Naive thymus-derived CD4-positive, alpha-beta T cell (primary cell): ENCODE measurements at regions not wholly inside any gene's neighbourhood (a gene's known extent, or its start where the extent isn't known, plus 50 kb on each side); places are given as distances from the start of the nearest gene placed in this dataset.

Experiments
- ATAC-seq: fragments of 150-1000 bp; cut with Tn5 transposase; 2 replicates; pipeline ENCODE4 v1.10.0; 2021; ENCODE audit warnings: mild to moderate bottlenecking, moderate library complexity
- CTCF ChIA-PET: fragments of 350-600 bp; sonication (Branson Sonifier 250); formaldehyde crosslinking; loops from one replicate; lab custom pipeline; 2021; ENCODE audit warnings: antibody characterized with exemption; lab: Charles Lee
- POLR2A ChIA-PET: fragments of 350-600 bp; sonication (Branson Sonifier 250); formaldehyde crosslinking; loops from one replicate; lab custom pipeline; 2021; ENCODE audit warnings: antibody characterized with exemption, inconsistent platforms; lab: Charles Lee
- DNase-seq, 9 donors: peaks; one replicate each; pipeline versions ENCODE4 v3.0.0 to v3.0.0-alpha.2; 2020 to 2022; ENCODE audit warnings: mixed read lengths in 1 of 9
- H3K27ac ChIP-seq: one replicate; pipeline ENCODE4 v1.7.0; 2013; ENCODE audit warnings: mild to moderate bottlenecking, low read depth, low read length, moderate library complexity
- H3K27me3 ChIP-seq, 2 donors: one replicate each; pipeline ENCODE4 v1.7.0; 2013; ENCODE audit warnings: low read length in 2 of 2, mild to moderate bottlenecking in 2 of 2, moderate library complexity in 2 of 2; ENCODE audit not compliant: control insufficient read depth in 2 of 2, insufficient read depth in 2 of 2
- H3K36me3 ChIP-seq, 3 experiments: 1 replicate in 2 of 3; 2 replicates in 1 of 3; pipeline ENCODE4 v1.7.0; 2013; ENCODE audit warnings: low read length in 3 of 3, mild to moderate bottlenecking in 3 of 3, moderate library complexity in 1 of 3; ENCODE audit not compliant: insufficient read depth in 3 of 3, control insufficient read depth in 2 of 3
- H3K4me1 ChIP-seq, 2 donors: one replicate each; pipeline ENCODE4 v1.7.0; 2013; ENCODE audit warnings: low read length in 2 of 2, mild to moderate bottlenecking in 2 of 2, moderate library complexity in 1 of 2; ENCODE audit not compliant: control insufficient read depth in 2 of 2, insufficient read depth in 2 of 2
- H3K4me3 ChIP-seq: 2 replicates; pipeline ENCODE4 v1.7.0; 2013; ENCODE audit warnings: mild to moderate bottlenecking, low read length
- H3K9me3 ChIP-seq, 3 experiments: 1 replicate in 2 of 3; 2 replicates in 1 of 3; pipeline ENCODE4 v1.7.0; 2013; ENCODE audit warnings: low read length in 3 of 3; ENCODE audit not compliant: control insufficient read depth in 2 of 3
- H3K27ac Mint-ChIP-seq, 9 donors: one replicate each; pipeline ENCODE4 v1.8.0; 2020 to 2022; ENCODE audit warnings: mixed read lengths in 9 of 9, mild to moderate bottlenecking in 8 of 9, moderate library complexity in 5 of 9, inconsistent platforms in 2 of 9
- H3K27me3 Mint-ChIP-seq, 5 donors: one replicate each; pipeline ENCODE4 v1.8.0; 2021 to 2022; ENCODE audit warnings: mixed read lengths in 5 of 5, mild to moderate bottlenecking in 1 of 5
- H3K36me3 Mint-ChIP-seq, 5 donors: one replicate each; pipeline ENCODE4 v1.8.0; 2020 to 2022; ENCODE audit warnings: mixed read lengths in 5 of 5, mild to moderate bottlenecking in 3 of 5, inconsistent platforms in 1 of 5
- H3K4me1 Mint-ChIP-seq, 7 donors: one replicate each; pipeline ENCODE4 v1.8.0; 2020 to 2022; ENCODE audit warnings: mixed read lengths in 7 of 7, mild to moderate bottlenecking in 3 of 7, inconsistent platforms in 1 of 7
- H3K4me3 Mint-ChIP-seq, 10 donors: one replicate each; pipeline ENCODE4 v1.8.0; 2020 to 2022; ENCODE audit warnings: mild to moderate bottlenecking in 10 of 10, mixed read lengths in 10 of 10, moderate library complexity in 6 of 10, inconsistent platforms in 2 of 10
- H3K9me3 Mint-ChIP-seq, 11 donors: one replicate each; pipeline ENCODE4 v1.8.0; 2020 to 2022; ENCODE audit warnings: mixed read lengths in 11 of 11, mild to moderate bottlenecking in 4 of 11, inconsistent platforms in 1 of 11, moderate library complexity in 1 of 11
- intact Hi-C, 2 donors: fragments of 100-400 bp; cut with micrococcal nuclease; formaldehyde crosslinking; loops; one replicate each; pipeline ENCODE4 v1.15.1; 2023

DNA sequence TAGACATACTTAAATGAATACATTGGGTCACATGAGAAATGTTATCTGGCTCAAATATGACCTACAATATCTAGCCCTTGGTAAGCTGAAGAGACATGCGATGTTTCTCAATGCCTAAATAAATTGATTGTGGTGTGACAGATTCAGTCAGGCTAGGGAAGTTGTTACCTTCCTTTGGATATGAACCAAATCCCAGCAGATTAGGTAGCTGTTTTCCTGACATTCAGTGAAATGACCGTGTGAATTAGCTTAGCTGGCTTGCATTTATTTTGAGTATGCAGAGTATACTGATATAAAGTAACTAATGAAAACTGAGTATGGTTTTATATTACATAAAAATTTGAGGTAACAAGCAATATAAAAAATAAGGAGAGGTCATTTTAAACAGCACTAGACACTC lies 288.2 kb downstream of the GJA1 start:
- ChIA-PET POLR2A (interaction anchor here (1.3 kb wide), 1 partner anchor 18 kb away, joined by 4 read pairs; no protein-coding TSS in a partner anchor), CTCF (no interaction called here)
- no peak overlapping the region for H3K27ac ChIP-seq
- DNase-seq (no peak), ATAC-seq (no peak)
- no peaks in the 10 kb centered on the region for H3K4me1 ChIP-seq
- H3K27ac Mint-ChIP-seq, result no peak overlapping the region
- H3K9me3 Mint-ChIP-seq, result peaks cover 0 to 16% (median 7%) of the 10 kb centered on the region in 11 donors
- intact Hi-C loops, result no loop called here
- peaks cover 0 to 7% (median 3%) of the 10 kb centered on the region in 5 donors for H3K36me3 Mint-ChIP-seq
- no peaks in the 10 kb centered on the region for H3K9me3 ChIP-seq
- H3K4me3 ChIP-seq, result no peak overlapping the region
- H3K27me3 ChIP-seq, result no peaks in the 10 kb centered on the region
- no peaks in the 10 kb centered on the region for H3K4me1 Mint-ChIP-seq
- H3K4me3 Mint-ChIP-seq, result no peak overlapping the region
- H3K36me3 ChIP-seq, result no peaks in the 10 kb centered on the region
- H3K27me3 Mint-ChIP-seq, result peaks cover 0 to 2% (median 0%) of the 10 kb centered on the region in 5 donors

DNA sequence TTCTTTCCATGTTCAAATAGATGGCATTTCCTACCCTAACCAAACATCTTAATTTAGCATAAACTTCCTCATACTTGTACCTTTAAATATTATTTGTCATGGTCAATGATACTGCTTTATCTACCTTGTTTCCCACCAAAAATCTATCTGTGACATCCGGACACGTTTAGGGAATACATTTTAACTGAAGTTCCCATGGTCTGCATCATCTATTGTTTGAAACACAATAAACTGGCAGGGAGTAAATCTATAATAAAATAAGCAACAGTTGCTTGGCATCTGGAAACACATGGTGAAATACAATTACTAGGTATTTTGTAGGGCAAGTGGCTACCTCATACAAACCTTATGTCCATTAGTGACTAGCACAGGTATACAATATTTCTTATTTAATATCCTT lies 289.1 kb downstream of the GJA1 start:
- Mint-ChIP-seq H3K9me3 (peaks cover 0 to 16% (median 7%) of the 10 kb centered on the region in 11 donors), H3K4me1 (no peaks in the 10 kb centered on the region), H3K36me3 (peaks cover 0 to 7% (median 3%) of the 10 kb centered on the region in 5 donors), H3K27ac (no peak overlapping the region), H3K27me3 (peaks cover 0 to 2% (median 0%) of the 10 kb centered on the region in 5 donors), H3K4me3 (no peak overlapping the region)
- H3K4me1 ChIP-seq, result no peaks in the 10 kb centered on the region
- CTCF ChIA-PET, result no interaction called here
- ATAC-seq (no peak), DNase-seq (no peak)
- no peak overlapping the region for H3K4me3 ChIP-seq
- no peaks in the 10 kb centered on the region for H3K36me3 ChIP-seq
- H3K27ac ChIP-seq, result no peak overlapping the region
- H3K9me3 ChIP-seq, result no peaks in the 10 kb centered on the region
- intact Hi-C loops, result no loop called here
- POLR2A ChIA-PET, result interaction anchor here (1.3 kb wide), 1 partner anchor 17 kb away, joined by 4 read pairs; no protein-coding TSS in a partner anchor
- H3K27me3 ChIP-seq, result no peaks in the 10 kb centered on the region

DNA sequence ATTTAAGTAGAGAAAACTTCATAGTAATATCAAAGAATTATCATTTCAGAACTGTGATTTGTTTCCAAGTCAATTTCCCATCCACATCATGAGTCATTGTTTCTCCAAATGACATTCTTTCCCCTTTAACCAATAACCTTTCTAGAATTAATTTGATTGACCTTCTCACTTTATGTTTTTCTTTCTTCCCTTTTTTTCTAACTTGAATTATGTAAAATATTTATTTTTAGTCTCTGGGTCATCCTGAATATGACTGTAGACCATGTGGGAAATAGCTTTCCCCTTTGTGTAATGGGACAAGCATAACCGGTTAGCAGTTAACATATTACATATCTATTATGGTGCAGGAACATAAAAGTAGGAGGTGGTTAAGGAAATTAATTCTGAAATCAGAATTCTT lies 291.1 kb downstream of the GJA1 start:
- Mint-ChIP-seq H3K4me3 (no peak overlapping the region), H3K27me3 (peaks cover 0 to 2% (median 0%) of the 10 kb centered on the region in 5 donors), H3K36me3 (peaks cover 0 to 6% (median 0%) of the 10 kb centered on the region in 5 donors), H3K4me1 (no peaks in the 10 kb centered on the region), H3K27ac (no peak overlapping the region), H3K9me3 (peaks cover 4 to 14% (median 7%) of the 10 kb centered on the region in 11 donors)
- ChIA-PET CTCF (interaction anchor here (1.0 kb wide), 1 partner anchor 16 kb away, joined by 3 read pairs; no protein-coding TSS in a partner anchor), POLR2A (no interaction called here)
- intact Hi-C loops, result no loop called here
- ATAC-seq, result no peak
- Histone ChIP-seq H3K4me3 (no peak overlapping the region), H3K9me3 (peaks cover 0 to 6% (median 0%) of the 10 kb centered on the region in 3 experiments), H3K4me1 (no peaks in the 10 kb centered on the region), H3K27me3 (no peaks in the 10 kb centered on the region), H3K36me3 (no peaks in the 10 kb centered on the region), H3K27ac (no peak overlapping the region)
- no peak for DNase-seq

DNA sequence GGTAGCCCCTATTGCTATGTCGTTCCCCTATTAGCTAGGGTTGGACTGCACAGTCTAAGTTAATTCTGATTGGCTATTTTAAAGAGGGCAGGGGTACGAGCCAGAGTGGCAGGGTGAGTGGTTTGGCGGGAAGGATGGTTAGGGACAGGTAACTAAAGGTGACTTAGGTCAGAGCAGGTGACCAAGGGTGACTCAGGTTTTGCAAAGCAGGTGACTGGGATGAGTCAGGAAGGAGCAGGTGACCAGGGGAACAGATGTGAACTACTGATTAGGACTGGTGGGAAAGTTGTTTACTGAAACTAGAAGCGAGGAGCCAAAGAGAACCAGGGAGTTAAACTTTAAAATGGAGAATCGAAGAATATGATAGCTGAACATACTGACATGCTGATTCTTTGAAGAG lies 295.2 kb downstream of the GJA1 start:
- DNase-seq (no peak), ATAC-seq (no peak)
- Mint-ChIP-seq H3K36me3 (peaks cover 0 to 6% (median 0%) of the 10 kb centered on the region in 5 donors), H3K9me3 (peaks cover 0 to 14% (median 7%) of the 10 kb centered on the region in 11 donors), H3K27me3 (no peaks in the 10 kb centered on the region), H3K4me1 (no peaks in the 10 kb centered on the region), H3K27ac (no peak overlapping the region), H3K4me3 (no peak overlapping the region)
- ChIA-PET POLR2A (no interaction called here), CTCF (no interaction called here)
- peaks cover 0 to 6% (median 0%) of the 10 kb centered on the region in 3 experiments for H3K9me3 ChIP-seq
- H3K27ac ChIP-seq, result no peak overlapping the region
- no peaks in the 10 kb centered on the region for H3K4me1 ChIP-seq
- intact Hi-C loops, result no loop called here
- no peak overlapping the region for H3K4me3 ChIP-seq
- no peaks in the 10 kb centered on the region for H3K36me3 ChIP-seq
- no peaks in the 10 kb centered on the region for H3K27me3 ChIP-seq

DNA sequence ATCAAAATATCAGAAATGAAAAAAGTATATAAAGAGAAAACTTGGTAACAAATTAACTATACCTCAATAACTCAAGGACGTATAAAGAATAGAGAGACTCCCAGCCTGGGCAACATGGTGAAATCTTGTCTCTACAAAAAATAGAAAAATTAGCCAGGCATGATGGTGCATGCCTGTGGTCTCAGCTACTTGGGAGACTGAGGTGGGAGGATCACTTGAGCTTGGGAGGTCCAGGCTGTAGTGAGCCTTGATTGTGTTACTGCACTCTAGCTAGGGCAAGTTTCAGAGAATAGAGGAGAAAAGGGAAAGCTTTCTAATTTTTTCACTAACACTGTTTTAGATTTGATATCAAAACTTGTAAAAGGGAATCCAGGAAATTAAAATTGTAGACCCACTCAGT lies 295.9 kb downstream of the GJA1 start:
- peaks cover 0 to 6% (median 0%) of the 10 kb centered on the region in 5 donors for H3K36me3 Mint-ChIP-seq
- no peaks in the 10 kb centered on the region for H3K4me1 Mint-ChIP-seq
- no peaks in the 10 kb centered on the region for H3K4me1 ChIP-seq
- H3K27me3 ChIP-seq, result no peaks in the 10 kb centered on the region
- CTCF ChIA-PET, result no interaction called here
- H3K36me3 ChIP-seq, result no peaks in the 10 kb centered on the region
- no peaks in the 10 kb centered on the region for H3K27me3 Mint-ChIP-seq
- H3K27ac Mint-ChIP-seq, result no peak overlapping the region
- POLR2A ChIA-PET, result no interaction called here
- H3K27ac ChIP-seq, result no peak overlapping the region
- H3K9me3 Mint-ChIP-seq, result peaks cover 0 to 14% (median 7%) of the 10 kb centered on the region in 11 donors
- no peak for DNase-seq
- intact Hi-C loops, result no loop called here
- H3K4me3 Mint-ChIP-seq, result no peak overlapping the region
- no peak for ATAC-seq
- H3K4me3 ChIP-seq, result no peak overlapping the region
- peaks cover 0 to 6% (median 0%) of the 10 kb centered on the region in 3 experiments for H3K9me3 ChIP-seq

DNA sequence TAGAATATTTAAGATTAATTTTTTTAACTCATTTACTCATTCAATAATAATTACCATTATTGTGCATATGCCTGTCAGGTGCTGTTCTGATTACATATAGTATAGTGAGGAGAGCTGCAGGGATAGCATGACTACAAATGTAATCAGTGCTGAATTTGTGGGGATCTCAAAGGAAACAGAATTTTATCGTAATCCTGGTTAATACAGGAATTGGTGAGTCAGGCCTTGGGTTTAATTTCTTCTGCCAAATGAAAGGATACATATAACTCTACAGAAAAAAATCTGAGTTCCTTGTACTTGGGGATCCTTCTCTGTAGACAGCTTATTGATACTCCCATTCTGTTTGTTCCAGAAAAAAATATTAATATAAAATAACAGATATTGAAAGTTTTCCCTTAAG lies 297.2 kb downstream of the GJA1 start:
- no peaks in the 10 kb centered on the region for H3K27me3 ChIP-seq
- ATAC-seq, result no peak
- Mint-ChIP-seq H3K27me3 (no peaks in the 10 kb centered on the region), H3K36me3 (peaks cover 0 to 6% (median 0%) of the 10 kb centered on the region in 5 donors), H3K4me3 (no peak overlapping the region), H3K4me1 (no peaks in the 10 kb centered on the region), H3K27ac (no peak overlapping the region), H3K9me3 (peaks cover 0 to 14% (median 7%) of the 10 kb centered on the region in 11 donors)
- no peak overlapping the region for H3K4me3 ChIP-seq
- H3K9me3 ChIP-seq, result peaks cover 0 to 6% (median 0%) of the 10 kb centered on the region in 3 experiments
- ChIA-PET POLR2A (no interaction called here), CTCF (no interaction called here)
- H3K36me3 ChIP-seq, result no peaks in the 10 kb centered on the region
- intact Hi-C loops, result no loop called here
- no peaks in the 10 kb centered on the region for H3K4me1 ChIP-seq
- no peak overlapping the region for H3K27ac ChIP-seq
- DNase-seq, result no peak

DNA sequence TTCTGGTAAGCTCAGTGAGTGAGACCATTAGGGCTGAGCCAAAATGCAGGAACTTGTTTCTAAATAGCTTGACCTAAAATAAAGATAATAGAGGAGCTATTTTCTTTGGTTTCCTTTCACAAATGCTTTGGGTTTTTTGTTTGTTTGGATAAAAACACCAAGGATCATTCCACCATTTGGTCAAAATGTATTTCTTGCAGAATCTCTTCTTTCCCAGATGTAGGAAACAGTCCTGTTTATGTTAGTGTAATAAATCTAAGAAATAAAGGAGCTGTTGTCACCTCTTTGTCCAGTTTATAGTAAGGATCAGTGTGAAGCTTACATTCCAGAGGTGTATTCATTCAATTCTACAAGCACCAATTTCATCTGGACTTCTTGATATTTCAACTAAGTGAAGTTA lies 297.8 kb downstream of the GJA1 start:
- CTCF ChIA-PET, result interaction anchor here (1.1 kb wide), 1 partner anchor 18 kb away, joined by 4 read pairs; no protein-coding TSS in a partner anchor

More for the DNA sequence above, 297.8 kb downstream of the GJA1 start:
- Mint-ChIP-seq H3K4me1 (no peaks in the 10 kb centered on the region), H3K4me3 (no peak overlapping the region), H3K9me3 (peaks cover 0 to 14% (median 7%) of the 10 kb centered on the region in 11 donors), H3K36me3 (peaks cover 0 to 6% (median 0%) of the 10 kb centered on the region in 5 donors), H3K27me3 (no peaks in the 10 kb centered on the region), H3K27ac (no peak overlapping the region)
- DNase-seq, result no peak
- ATAC-seq, result no peak
- intact Hi-C loops, result no loop called here
- Histone ChIP-seq H3K27me3 (no peaks in the 10 kb centered on the region), H3K4me1 (no peaks in the 10 kb centered on the region), H3K4me3 (no peak overlapping the region), H3K9me3 (peaks cover 0 to 6% (median 0%) of the 10 kb centered on the region in 3 experiments), H3K36me3 (no peaks in the 10 kb centered on the region), H3K27ac (no peak overlapping the region)
- POLR2A ChIA-PET, result no interaction called here
